ENCODE measurements at regions not wholly inside any gene's neighbourhood (a gene's known extent, or its start where the extent isn't known, plus 50 kb on each side); places are given as distances from the start of the nearest gene placed in this dataset.

DNA sequence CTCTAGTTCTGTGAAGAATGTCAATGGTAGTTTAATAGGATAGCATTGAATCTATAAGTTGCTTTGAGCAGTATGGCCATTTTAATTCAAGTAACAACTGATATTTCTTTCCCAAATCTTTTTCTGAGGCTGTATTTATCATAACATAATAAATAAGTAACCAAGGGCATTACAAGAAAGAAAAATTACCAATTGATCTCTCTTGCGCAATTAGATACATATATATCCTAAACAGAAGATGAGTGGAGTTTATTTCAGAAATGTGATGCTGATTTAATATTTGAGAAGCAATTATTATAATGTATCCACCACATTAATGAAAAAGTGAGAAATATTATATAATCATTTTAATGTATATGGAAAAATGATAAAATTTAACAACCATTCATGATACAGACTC, 802.5 kb upstream of the AGA start:
- Histone ChIP-seq H3K27me3 (ENCODE audit: insufficient read depth, low read length) (no peaks in the 10 kb centered on the region), H3K79me2 (ENCODE audit: insufficient read depth, low read length) (no peaks in the 10 kb centered on the region), H3K27ac (ENCODE audit: low read depth, low read length) (no peak overlapping the region), H3K9ac (ENCODE audit: low read length) (no peak overlapping the region), H4K20me1 (ENCODE audit: insufficient read depth, low read length) (no peaks in the 10 kb centered on the region), H3K4me2 (ENCODE audit: low read length) (no peak overlapping the region), H3K36me3 (ENCODE audit: insufficient read depth, low read length) (no peaks in the 10 kb centered on the region), H2AFZ (ENCODE audit: low read depth, low read length) (no peak overlapping the region), H3K9me3 (ENCODE audit: insufficient read depth, low read depth, low read length) (no peaks in the 10 kb centered on the region), H3K4me3 (ENCODE audit: insufficient read depth, low read depth, low read length) (no peak overlapping the region), H3K4me1 (ENCODE audit: insufficient read depth, low read length) (no peaks in the 10 kb centered on the region)
- no peak overlapping the region for H3K4me3 Mint-ChIP-seq (ENCODE audit: unreplicated experiment)
- H3K27ac Mint-ChIP-seq (ENCODE audit: unreplicated experiment): no peak overlapping the region
- no peaks in the 10 kb centered on the region for H3K4me1 Mint-ChIP-seq (ENCODE audit: low read depth, unreplicated experiment)
- H3K36me3 Mint-ChIP-seq (ENCODE audit: low read depth, unreplicated experiment): no peaks in the 10 kb centered on the region
- H3K27me3 Mint-ChIP-seq (ENCODE audit: low read depth, unreplicated experiment): no peaks in the 10 kb centered on the region
- peaks cover 4% of the 10 kb centered on the region for H3K9me3 Mint-ChIP-seq (ENCODE audit: unreplicated experiment)
- FAIRE-seq (no peak), DNase-seq (ENCODE audit: low read depth) (no peak)
- TF ChIP-seq, protein P1, sequence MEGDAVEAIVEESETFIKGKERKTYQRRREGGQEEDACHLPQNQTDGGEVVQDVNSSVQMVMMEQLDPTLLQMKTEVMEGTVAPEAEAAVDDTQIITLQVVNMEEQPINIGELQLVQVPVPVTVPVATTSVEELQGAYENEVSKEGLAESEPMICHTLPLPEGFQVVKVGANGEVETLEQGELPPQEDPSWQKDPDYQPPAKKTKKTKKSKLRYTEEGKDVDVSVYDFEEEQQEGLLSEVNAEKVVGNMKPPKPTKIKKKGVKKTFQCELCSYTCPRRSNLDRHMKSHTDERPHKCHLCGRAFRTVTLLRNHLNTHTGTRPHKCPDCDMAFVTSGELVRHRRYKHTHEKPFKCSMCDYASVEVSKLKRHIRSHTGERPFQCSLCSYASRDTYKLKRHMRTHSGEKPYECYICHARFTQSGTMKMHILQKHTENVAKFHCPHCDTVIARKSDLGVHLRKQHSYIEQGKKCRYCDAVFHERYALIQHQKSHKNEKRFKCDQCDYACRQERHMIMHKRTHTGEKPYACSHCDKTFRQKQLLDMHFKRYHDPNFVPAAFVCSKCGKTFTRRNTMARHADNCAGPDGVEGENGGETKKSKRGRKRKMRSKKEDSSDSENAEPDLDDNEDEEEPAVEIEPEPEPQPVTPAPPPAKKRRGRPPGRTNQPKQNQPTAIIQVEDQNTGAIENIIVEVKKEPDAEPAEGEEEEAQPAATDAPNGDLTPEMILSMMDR (IDR thresholded peaks at IDR 0.05; ENCODE audit: insufficient read depth, low read depth, low read length): no peak
- no peak for TF ChIP-seq EZH2 (IDR thresholded peaks at IDR 0.05; ENCODE audit: insufficient read depth, low read length)

DNA sequence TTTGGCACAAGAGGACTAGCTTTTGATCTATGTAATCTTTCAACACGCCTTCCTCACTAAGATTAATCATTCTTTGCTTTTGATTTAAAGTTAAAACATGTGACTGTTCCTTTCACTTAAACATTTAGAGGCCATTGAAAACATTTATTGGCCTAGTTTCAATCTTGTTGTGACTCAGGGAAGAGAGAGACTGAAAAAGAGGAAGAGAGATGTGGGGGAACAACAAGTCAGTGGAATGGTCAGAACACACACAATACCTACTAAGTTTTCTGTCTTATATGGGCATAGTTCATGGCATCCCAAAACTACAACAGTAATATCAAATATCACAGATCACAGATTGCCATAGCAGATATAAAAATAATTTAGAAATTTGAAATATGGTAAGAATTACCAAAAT, 812.9 kb upstream of the AGA start:
- DNase-seq (ENCODE audit: low read depth) (no peak), FAIRE-seq (no peak)
- Histone ChIP-seq H3K27me3 (ENCODE audit: insufficient read depth, low read length) (no peaks in the 10 kb centered on the region), H3K4me3 (ENCODE audit: insufficient read depth, low read depth, low read length) (no peak overlapping the region), H3K27ac (ENCODE audit: low read depth, low read length) (no peak overlapping the region), H3K79me2 (ENCODE audit: insufficient read depth, low read length) (no peaks in the 10 kb centered on the region), H3K36me3 (ENCODE audit: insufficient read depth, low read length) (no peaks in the 10 kb centered on the region), H3K9ac (ENCODE audit: low read length) (no peak overlapping the region), H4K20me1 (ENCODE audit: insufficient read depth, low read length) (no peaks in the 10 kb centered on the region), H3K4me2 (ENCODE audit: low read length) (no peak overlapping the region), H2AFZ (ENCODE audit: low read depth, low read length) (no peak overlapping the region), H3K9me3 (ENCODE audit: insufficient read depth, low read depth, low read length) (no peaks in the 10 kb centered on the region), H3K4me1 (ENCODE audit: insufficient read depth, low read length) (no peaks in the 10 kb centered on the region)
- H3K27me3 Mint-ChIP-seq (ENCODE audit: low read depth, unreplicated experiment): no peaks in the 10 kb centered on the region
- no peaks in the 10 kb centered on the region for H3K4me1 Mint-ChIP-seq (ENCODE audit: low read depth, unreplicated experiment)
- no peak overlapping the region for H3K27ac Mint-ChIP-seq (ENCODE audit: unreplicated experiment)
- H3K4me3 Mint-ChIP-seq (ENCODE audit: unreplicated experiment): no peak overlapping the region
- no peaks in the 10 kb centered on the region for H3K9me3 Mint-ChIP-seq (ENCODE audit: unreplicated experiment)
- no peaks in the 10 kb centered on the region for H3K36me3 Mint-ChIP-seq (ENCODE audit: low read depth, unreplicated experiment)
- TF ChIP-seq, protein P1 (IDR thresholded peaks at IDR 0.05; ENCODE audit: insufficient read depth, low read depth, low read length): no peak
- no peak for TF ChIP-seq EZH2 (IDR thresholded peaks at IDR 0.05; ENCODE audit: insufficient read depth, low read length)

DNA sequence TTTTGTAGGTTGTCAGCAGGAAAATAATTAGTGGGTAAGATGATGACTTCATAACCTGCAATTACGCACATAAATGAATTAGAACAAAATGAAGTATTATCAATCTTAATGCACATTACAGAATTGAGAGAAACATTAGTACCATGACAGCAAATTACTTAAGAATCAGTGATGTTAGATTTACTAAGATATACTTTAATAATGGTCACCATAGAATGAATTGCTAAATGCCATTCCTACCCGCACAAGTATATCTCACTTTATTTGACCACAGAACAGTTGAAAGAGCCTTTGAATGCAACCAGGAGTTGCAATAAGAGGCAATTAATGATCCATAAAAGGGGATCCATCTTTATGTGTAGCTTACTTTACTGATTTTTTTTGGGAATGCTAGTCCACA, 816.4 kb upstream of the AGA start:
- Mint-ChIP-seq H3K27me3 (ENCODE audit: low read depth, unreplicated experiment) (no peaks in the 10 kb centered on the region), H3K27ac (ENCODE audit: unreplicated experiment) (no peak overlapping the region), H3K36me3 (ENCODE audit: low read depth, unreplicated experiment) (no peaks in the 10 kb centered on the region), H3K9me3 (ENCODE audit: unreplicated experiment) (peaks cover 1% of the 10 kb centered on the region), H3K4me1 (ENCODE audit: low read depth, unreplicated experiment) (no peaks in the 10 kb centered on the region), H3K4me3 (ENCODE audit: unreplicated experiment) (no peak overlapping the region)
- H3K27ac ChIP-seq (ENCODE audit: low read depth, low read length): no peak overlapping the region
- H3K4me3 ChIP-seq (ENCODE audit: insufficient read depth, low read depth, low read length): no peak overlapping the region
- no peaks in the 10 kb centered on the region for H3K9me3 ChIP-seq (ENCODE audit: insufficient read depth, low read depth, low read length)
- no peaks in the 10 kb centered on the region for H3K36me3 ChIP-seq (ENCODE audit: insufficient read depth, low read length)
- H3K4me2 ChIP-seq (ENCODE audit: low read length): no peak overlapping the region
- no peaks in the 10 kb centered on the region for H4K20me1 ChIP-seq (ENCODE audit: insufficient read depth, low read length)
- no peak overlapping the region for H2AFZ ChIP-seq (ENCODE audit: low read depth, low read length)
- no peaks in the 10 kb centered on the region for H3K79me2 ChIP-seq (ENCODE audit: insufficient read depth, low read length)
- H3K27me3 ChIP-seq (ENCODE audit: insufficient read depth, low read length): no peaks in the 10 kb centered on the region
- FAIRE-seq: no peak
- no peaks in the 10 kb centered on the region for H3K4me1 ChIP-seq (ENCODE audit: insufficient read depth, low read length)
- TF ChIP-seq, protein P1 (IDR thresholded peaks at IDR 0.05; ENCODE audit: insufficient read depth, low read depth, low read length): no peak
- no peak for TF ChIP-seq EZH2 (IDR thresholded peaks at IDR 0.05; ENCODE audit: insufficient read depth, low read length)
- DNase-seq (ENCODE audit: low read depth): no peak
- no peak overlapping the region for H3K9ac ChIP-seq (ENCODE audit: low read length)
